NCI-H510A (cell line): ENCODE measurements at regions not wholly inside any gene's neighbourhood (a gene's known extent, or its start where the extent isn't known, plus 50 kb on each side); places are given as distances from the start of the nearest gene placed in this dataset.

ENCODE experiments used
- DNase-seq: peaks from one replicate; lab custom pipeline; 2025; lab: John Stamatoyannopoulos, UW

GRCh38 chr13:76711550-76712182 is 174.5 kb downstream of the KCTD12 start:
- no peak for DNase-seq

- no peak for DNase-seq
Observed at GRCh38 chr13:76709851-76710250, 176.4 kb downstream of the KCTD12 start.

- no peak for DNase-seq
Observed at GRCh38 chr13:76708138-76708688, 178.0 kb downstream of the KCTD12 start.

- no peak for DNase-seq
Observed at GRCh38 chr13:76707360-76707759, 178.8 kb downstream of the KCTD12 start.

GRCh38 chr13:76703621-76704288 is 182.4 kb downstream of the KCTD12 start:
- DNase-seq: no peak

- no peak for DNase-seq
Observed at GRCh38 chr13:76703216-76703615, 183.0 kb downstream of the KCTD12 start.

GRCh38 chr13:76697288-76697687 is 188.9 kb downstream of the KCTD12 start:
- no peak for DNase-seq

GRCh38 chr13:76696370-76696769 is 189.8 kb downstream of the KCTD12 start:
- no peak for DNase-seq

GRCh38 chr13:76693086-76693485 is 193.1 kb downstream of the KCTD12 start:
- no peak for DNase-seq

- no peak for DNase-seq
Observed at GRCh38 chr13:76692346-76692745, 193.9 kb downstream of the KCTD12 start.

GRCh38 chr13:76690611-76691010 is 195.6 kb downstream of the KCTD12 start:
- DNase-seq: no peak

- DNase-seq: no peak
Observed at GRCh38 chr13:76687467-76687866, 198.7 kb downstream of the KCTD12 start.

- no peak for DNase-seq
Observed at GRCh38 chr13:76685938-76686337, 200.3 kb downstream of the KCTD12 start.

GRCh38 chr13:76684336-76684735 is 201.9 kb downstream of the KCTD12 start:
- DNase-seq: no peak

- DNase-seq: no peak
Observed at GRCh38 chr13:76683854-76684253, 202.4 kb downstream of the KCTD12 start.

- DNase-seq: no peak
Observed at GRCh38 chr13:76683168-76683567, 203.0 kb downstream of the KCTD12 start.

- no peak for DNase-seq
Observed at GRCh38 chr13:76680112-76680511, 206.1 kb downstream of the KCTD12 start.

GRCh38 chr13:76677043-76677442 is 209.2 kb downstream of the KCTD12 start:
- DNase-seq: no peak

- DNase-seq: no peak
Observed at GRCh38 chr13:76672420-76672819, 213.8 kb downstream of the KCTD12 start.

GRCh38 chr13:76668716-76669115 is 217.5 kb downstream of the KCTD12 start:
- DNase-seq: no peak

GRCh38 chr13:76668141-76668540 is 218.1 kb downstream of the KCTD12 start:
- DNase-seq: no peak

GRCh38 chr13:76667551-76667950 is 218.7 kb downstream of the KCTD12 start:
- no peak for DNase-seq

GRCh38 chr13:76663592-76664335 is 222.4 kb downstream of the KCTD12 start:
- DNase-seq: no peak
